Head of caudate nucleus (tissue), 42 donors: ENCODE measurements at regions not wholly inside any gene's neighbourhood (a gene's known extent, or its start where the extent isn't known, plus 50 kb on each side); places are given as distances from the start of the nearest gene placed in this dataset.
"Not testable (repeated sequence)": the region's sequence is repeated elsewhere in the genome, so short reads cannot be mapped to it uniquely, and the experiment has no call there.

Experiments used
- DNase-seq, 42 donors: peaks; one replicate each; pipeline versions ENCODE4 v3.0.0 to v3.0.0-alpha.2; 2020 to 2021; ENCODE audit warnings: mixed read lengths in 7 of 42
- intact Hi-C: fragments of 100-400 bp; cut with DNase I; formaldehyde crosslinking; loops from one replicate; pipeline ENCODE4 v1.15.0; 2022

DNA sequence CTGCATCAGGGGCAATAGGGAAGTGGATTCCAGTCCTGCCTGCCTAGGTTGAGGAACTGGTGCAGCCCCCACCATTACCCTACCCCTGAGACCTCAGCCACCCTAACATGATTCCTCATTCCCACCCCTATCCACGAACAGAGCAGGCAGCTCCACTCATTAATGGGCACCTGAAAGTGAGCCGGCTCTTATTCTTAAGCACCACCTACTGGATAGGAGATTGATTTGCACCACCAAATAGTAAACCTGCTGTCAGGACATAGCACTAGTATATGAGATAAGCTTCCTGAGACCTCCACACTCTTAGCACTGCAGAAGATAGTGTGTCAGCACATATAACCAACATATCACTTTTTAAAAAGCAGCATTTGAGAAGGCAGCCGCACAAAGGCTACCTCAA, 573.2 kb downstream of the SOX5 start:
- DNase-seq: no peak
- intact Hi-C loops: no loop called here

DNA sequence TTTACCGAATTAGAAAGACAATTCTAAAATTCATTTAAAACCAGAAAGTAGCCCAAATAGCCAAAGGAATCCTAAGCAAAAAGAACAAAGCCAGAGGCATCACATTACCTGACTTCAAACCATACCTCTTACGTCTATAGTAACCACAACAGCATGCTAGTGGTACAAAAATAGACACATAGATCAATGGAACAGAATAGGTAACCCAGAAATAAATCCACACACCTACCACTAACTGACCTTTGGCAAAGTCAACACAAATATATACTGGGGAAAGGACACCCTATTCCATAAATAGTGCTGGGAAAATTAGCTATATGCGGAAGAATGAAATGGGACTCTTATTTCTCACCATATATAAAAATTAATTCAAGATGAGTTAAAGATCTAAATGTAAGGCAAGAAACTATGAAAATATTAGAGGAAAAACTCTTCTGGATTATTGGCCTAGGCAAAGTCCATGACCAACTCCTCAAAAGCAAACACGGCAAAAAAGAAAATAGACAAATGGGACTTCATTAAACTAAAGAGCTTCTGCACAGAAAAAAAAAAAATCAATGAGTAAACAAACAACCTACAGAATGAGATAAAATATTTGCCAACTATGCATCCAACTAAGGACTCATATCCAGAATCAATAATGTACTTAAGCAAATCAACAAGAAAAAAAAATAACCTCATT, 568.9 kb downstream of the SOX5 start:
- DNase-seq: no peak
- intact Hi-C loops: no loop called here

DNA sequence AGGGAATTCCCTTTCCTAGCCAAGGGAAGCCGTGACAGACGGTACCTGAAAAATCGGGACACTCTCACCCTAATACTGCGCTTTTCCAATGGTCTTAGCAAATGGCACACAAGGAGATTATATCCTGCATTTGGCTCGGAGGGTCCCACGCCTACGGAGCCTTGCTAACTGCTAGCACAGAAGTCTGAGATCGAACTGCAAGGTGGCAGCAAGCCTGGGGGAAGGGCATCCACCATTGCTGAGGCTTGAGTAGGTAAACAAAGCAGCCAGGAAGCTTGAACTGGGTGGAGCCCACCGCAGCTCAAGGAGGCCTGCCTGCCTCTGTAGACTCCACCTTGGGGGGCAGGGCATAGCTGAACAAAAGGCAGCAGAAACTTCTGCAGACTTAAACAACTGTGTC, 560.6 kb downstream of the SOX5 start:
- intact Hi-C loops, DNase-seq: not testable (repeated sequence)

DNA sequence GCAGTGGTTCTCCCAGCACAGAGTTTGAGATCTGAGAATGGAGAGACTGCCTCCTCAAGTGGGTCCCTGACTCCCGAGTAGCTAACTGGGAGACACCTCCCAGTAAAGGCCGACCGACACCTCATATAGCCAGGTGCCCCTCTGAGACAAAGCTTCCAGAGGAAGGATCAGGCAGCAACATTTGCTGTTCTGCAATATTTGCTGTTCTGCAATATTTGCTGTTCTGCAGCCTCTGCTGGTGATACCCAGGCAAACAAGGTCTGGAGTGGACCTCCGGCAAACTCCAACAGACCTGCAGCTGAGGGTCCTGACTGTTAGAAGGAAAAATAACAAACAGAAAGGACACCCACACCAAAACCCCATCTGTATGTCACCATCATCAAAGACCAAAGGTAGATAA, 560.2 kb downstream of the SOX5 start:
- DNase-seq, intact Hi-C loops: not testable (repeated sequence)

DNA sequence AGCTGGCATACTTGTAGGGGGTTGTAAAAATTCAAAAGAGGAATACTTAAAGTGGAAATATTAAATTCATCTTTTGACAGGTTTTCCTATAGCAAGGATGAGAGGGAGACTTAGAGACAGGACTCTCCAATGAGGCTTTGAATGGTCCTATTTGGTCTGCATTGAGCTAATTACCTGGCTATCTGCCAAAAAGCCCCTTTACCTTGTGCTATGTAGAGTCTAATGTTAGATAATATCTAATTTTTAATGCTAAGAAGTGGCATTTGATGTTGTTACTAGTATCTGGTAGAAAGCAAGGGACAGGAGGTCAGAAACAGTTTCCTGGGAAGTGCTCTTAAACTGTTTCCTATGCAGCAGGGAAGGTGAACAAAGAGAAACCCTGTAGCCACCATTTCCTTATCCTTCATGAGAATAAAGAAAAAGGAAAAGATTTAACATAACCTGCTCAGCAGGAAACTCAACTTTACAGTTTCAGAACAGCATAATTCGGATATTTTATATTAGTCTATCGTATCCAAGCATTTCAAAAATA, 550.0 kb downstream of the SOX5 start:
- intact Hi-C loops: no loop called here
- no peak for DNase-seq

DNA sequence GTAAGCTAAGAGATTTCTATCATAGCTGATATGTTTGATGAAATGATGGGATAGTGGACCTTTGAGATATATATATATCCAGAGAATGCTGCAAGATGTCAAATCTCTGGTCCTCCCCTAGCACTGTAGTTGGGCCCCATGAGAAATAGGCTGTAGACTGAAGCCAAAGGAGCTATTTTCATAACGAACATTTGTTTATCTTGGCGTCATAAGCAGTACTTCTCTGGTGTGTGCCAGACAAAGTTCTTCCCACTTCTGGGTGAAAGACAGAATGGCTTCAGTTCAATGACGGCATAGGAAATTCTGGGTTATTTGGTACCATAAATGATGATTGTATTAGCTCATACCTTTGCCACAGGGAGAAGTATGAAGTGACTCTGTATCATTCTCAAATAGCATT, 534.3 kb downstream of the SOX5 start:
- intact Hi-C loops: no loop called here
- no peak for DNase-seq

DNA sequence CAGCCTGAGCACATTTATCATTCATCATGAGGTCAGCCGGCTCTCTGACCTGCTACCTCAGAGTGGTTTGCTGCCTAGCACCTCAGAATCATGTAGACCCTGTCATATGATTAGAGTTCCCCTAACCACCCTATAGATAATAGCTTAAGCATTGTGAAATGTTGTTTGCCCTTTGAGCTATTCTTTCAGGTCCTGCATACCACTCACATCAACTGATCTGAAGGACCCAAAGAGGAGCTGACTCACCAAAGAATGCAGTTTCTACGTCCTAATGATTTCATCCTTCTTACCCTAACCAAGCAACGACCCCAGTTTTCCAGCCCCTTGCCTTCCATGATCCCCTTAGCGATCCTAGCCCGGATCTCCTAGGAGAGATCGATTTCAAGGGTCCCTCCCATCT, 527.9 kb downstream of the SOX5 start:
- DNase-seq: no peak
- intact Hi-C loops: no loop called here

DNA sequence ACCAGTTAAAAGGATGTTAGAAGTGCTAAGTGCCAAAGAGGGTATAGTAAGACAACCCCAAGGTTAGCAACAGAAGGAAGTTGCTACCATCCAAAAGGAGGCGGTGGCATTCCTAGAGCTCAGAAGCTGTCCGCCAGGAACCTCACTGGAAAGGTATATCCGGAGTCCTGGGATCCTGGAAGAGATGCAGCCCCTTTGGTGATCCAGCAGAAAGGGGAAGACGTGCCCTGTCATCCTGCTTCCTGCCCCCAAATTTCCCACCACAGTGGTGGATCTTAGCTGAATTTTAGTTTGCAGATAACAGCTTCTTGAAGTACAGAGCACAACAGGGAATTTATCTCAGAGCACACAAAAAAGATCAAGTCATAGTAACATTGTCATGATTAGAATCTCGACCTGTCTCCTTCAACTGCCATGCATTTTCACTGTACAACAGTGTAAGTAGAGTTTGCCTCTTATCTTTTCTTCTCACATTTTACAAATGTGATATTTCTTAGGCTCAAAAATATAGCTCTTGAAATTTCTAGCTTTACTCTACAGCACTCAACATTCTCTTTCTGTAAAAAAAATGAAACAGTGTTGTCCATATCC, 526.3 kb downstream of the SOX5 start:
- no peak for DNase-seq
- intact Hi-C loops: no loop called here

DNA sequence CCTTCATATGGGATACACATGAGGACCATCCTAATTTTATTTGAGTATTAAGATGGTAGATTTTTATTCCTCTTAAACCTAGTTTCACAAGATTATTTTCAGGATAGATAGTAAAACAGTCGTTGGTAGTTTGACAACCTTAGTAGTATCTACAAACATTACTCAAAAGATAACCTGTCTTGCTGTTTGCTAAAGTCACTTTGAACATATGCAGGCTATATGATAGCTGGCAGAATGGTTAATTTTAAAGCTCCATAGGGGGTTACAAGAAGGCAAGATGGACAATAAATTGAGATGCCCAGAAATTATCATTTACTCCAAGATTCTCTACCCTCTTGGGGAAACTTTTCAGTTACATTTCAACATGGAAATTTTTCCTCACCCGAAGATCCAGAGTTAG, 525.7 kb downstream of the SOX5 start:
- DNase-seq: no peak
- intact Hi-C loops: no loop called here

DNA sequence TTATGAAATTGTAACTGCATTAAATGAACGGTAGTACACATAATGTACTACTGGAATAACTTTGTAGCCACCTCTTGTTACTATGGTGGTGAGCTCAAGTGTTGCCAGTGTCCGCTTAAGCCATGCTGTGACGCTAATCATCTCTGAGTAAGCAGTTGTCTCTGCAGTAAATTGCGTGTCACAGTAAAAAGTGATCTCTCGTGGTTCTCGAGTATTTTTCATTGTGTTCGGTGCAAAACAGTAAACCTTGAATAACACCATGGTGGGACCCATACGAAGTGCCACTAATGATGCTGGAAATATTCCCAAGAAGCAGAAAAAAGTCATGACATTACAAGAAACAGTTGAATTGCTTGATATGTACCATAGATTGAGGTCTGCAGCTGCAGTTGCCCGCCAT, 524.8 kb downstream of the SOX5 start:
- intact Hi-C loops: no loop called here
- no peak for DNase-seq

DNA sequence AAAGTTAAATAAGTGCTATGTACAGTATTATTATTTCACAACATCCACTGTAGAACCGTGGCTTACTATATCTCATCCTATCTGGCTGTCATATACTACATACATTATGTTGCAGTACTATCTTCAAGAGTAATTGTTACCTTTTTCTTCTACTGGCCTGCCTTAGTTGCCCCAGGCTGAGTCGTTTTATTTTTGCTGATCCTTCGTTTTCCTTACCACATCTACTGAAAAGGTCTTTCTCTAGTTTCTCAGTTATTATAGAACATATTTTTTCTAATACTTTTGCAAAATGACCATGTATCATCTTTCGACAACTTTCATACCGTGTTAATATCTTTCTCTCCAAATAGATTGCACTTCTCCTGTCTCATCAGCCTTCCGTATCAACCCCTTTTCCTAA, 523.1 kb downstream of the SOX5 start:
- no peak for DNase-seq
- intact Hi-C loops: no loop called here

DNA sequence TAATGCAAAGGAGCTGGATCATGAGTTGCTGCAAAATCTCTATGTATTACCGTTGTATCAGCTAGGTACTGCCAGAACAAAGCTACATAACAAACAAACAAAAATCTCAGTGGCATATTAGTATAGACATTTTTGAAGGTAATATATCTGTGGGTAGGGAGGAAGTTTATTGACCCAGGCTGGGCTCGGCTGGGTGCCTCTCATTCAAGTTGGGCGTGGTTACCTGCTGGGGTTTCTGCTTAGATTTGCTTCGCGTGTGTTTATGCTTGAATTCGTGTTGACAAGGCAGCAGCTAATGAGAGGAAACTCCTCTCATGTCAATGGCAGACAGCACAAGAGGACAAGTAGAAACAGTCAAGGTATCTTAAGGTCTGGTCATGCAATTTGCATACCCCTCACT, 520.7 kb downstream of the SOX5 start:
- intact Hi-C loops: no loop called here
- DNase-seq: no peak

DNA sequence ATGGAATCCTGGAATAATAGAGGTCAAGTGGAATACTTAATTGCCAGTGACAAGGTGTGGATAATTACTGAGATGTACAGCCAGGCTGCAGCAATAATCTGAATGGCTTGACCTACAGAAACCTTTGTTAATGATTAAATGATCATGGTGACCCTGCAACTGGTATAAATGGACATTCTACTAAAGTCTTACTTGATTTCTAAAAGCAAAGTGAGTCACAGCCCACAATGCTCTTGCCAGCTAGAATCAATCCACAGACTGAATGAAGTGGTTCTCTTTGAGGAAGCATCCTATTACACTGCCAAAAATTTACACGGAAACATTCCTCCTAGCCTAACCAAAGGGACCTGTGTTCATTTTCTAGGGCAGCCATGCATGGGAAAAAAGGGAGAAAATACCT, 518.5 kb downstream of the SOX5 start:
- intact Hi-C loops: no loop called here
- DNase-seq: no peak

DNA sequence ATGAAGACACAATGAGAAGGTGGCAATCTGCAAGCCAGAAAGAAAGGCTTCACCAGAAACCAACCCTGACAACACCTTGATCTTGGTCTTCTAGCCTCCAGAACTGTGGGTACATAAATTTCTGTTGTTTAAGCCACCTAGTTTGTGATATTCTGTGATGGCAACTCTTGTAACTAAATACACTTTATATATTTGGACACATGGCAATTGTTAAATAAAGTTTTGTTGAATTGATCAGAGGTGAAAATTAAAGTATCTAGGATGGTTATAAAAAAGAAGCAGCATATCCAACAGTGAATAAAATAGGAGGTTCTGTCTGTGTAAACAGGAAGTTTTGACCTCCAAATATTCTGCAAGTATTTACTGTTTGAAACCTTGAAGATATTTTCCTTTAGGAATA, 516.3 kb downstream of the SOX5 start:
- intact Hi-C loops: no loop called here
- DNase-seq: no peak

DNA sequence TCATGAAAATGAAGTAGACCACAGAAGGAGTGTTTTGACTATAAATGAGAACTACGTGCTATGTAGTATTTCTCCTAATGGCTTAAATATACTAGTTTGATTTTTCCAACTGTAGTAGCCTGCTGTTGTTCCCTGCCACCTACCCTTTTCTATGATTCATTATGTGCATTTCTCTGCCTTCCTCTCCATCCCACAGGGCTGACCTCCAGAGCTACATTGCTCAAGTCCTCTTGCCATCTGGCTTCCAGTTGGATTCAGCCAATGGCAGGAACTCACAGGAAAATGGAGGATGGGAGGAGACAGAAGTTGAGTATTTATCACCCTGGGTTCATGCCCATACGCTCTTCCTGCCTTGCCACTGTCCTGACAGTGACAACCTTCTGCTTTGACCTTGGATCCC, 515.3 kb downstream of the SOX5 start:
- DNase-seq: no peak
- intact Hi-C loops: no loop called here

DNA sequence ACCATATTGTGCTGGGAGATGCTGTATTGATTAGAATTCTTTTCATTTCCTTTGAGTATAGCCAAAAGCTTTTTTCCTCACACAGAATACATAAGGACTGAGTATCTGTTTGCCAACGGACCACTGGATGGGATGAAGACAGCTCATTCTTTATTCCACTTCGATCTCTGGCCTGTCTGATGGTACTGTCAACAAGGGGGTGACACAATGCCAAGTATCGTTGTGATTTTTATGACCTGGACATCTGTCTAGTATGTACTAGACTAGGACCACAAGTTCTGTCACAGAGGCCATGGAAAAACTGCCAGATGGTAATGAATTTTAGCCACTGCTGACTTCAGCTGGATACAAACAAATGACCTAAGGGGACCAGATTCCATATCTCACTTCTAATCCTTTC, 502.7 kb downstream of the SOX5 start:
- no peak for DNase-seq
- intact Hi-C loops: no loop called here

DNA sequence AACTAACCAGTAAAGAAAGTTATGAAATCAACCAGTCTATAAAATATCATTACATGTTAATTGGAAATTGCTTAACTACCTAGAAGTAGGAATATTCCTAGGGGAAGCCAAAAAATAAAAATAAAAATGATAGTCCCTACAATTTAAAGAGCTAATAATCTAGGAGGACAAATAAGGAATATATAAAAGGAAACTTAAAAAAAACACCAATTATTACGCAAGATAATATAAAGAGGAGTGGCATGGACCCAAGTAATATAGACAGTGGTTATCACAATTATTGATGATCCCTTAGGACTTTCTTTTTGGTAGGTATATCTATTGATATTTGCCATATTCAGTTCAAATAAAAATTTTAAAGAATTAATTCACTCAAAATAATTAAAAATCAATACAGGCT, 498.7 kb downstream of the SOX5 start:
- intact Hi-C loops: no loop called here
- no peak for DNase-seq

DNA sequence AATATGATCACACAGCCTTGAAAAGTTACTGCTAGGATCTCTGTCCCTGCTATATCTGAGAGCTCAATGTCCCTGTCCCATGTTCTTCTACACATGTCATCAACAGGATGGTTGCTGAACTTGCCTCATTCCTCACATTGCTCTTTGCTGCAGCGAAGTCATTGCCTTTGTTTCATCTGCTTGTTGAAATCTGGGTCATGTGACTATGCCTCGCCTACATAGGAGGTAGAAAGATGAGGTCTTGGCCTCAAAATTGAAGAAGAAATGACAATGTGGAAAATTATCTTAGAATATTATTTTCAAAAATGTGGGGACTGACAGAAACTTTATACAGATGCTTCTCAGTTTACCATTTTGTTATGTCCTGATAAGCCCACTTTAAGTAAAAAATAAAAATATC, 494.2 kb downstream of the SOX5 start:
- no peak for DNase-seq
- intact Hi-C loops: no loop called here

DNA sequence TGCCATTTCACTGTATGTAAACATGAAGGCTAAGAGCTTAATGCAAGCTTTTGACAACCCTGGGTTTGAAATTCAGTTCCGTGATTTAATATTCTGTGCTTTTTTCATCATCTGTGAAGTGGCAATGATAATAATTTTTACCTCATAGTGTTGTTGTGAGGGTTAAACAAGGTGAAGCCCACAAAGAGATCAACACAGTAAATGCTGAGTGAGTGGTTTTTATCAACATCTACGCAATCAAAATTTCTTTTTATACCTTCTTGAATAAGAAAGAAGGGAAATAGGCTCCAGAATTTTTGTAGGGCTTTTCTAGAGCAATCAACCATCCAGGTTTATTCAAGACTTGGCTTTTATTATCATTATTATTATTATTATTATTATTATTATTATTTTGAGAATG, 490.8 kb downstream of the SOX5 start:
- no peak for DNase-seq
- intact Hi-C loops: no loop called here

DNA sequence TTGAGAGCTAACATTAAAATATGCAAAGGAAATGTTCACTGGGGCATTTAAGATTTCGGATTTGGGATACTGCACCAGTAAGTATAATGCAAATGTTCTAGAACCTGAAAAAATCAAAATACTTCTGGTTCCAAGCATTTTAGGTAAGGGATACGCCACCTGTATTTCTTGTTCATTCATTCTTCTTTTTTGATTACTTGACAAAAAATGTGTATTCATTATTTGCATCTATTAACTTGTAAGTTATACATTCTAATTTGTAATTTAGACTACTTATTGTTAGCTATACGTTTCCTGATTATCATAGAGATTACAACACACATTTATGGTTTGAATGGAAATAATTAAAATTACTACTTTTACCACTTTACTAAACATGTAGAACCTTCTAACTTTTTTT, 486.9 kb downstream of the SOX5 start:
- intact Hi-C loops: no loop called here
- DNase-seq: no peak

DNA sequence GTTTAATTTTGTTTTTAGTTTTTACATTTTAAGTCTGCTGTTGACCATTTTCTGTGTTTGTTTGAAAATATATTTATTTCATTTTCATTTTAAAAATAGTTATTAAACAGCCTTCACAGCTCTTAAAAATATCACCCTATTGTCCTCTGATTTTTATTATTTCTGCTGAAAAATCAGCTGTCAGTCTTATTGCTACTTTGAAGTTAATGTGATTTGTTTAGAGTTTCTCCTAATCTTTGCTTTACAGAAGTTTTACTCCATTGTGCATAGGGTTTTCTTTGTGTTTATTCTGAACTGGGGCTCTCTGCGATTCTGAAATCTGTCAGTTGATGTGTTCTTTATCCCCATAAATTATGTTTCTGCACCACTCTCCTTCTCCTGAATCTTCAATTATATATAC, 486.3 kb downstream of the SOX5 start:
- intact Hi-C loops: no loop called here
- DNase-seq: no peak
